ENCODE measurements at regions not wholly inside any gene's neighbourhood (a gene's known extent, or its start where the extent isn't known, plus 50 kb on each side); places are given as distances from the start of the nearest gene placed in this dataset.
"Not testable (repeated sequence)": the region's sequence is repeated elsewhere in the genome, so short reads cannot be mapped to it uniquely, and the experiment has no call there.

- DNase-seq, result no peak
- no peaks in the 10 kb centered on the region for H3K36me3 Mint-ChIP-seq (ENCODE audit: low read depth)
- H3K4me3 Mint-ChIP-seq, result no peak overlapping the region
- intact Hi-C loops (cut with micrococcal nuclease), result no loop called here
- H3K4me1 Mint-ChIP-seq, result no peaks in the 10 kb centered on the region
- H3K9me3 Mint-ChIP-seq, result peaks cover 18% of the 10 kb centered on the region
- H3K27ac Mint-ChIP-seq, result no peak overlapping the region
- H3K27me3 Mint-ChIP-seq, result no peaks in the 10 kb centered on the region
These were observed 597.4 kb downstream of the UQCRFS1 start for GRCh38 chr19:28615546-28615916.

GRCh38 chr19:28614634-28615545, 598.1 kb downstream of the UQCRFS1 start:
- intact Hi-C loops (cut with micrococcal nuclease), result no loop called here
- no peak for DNase-seq
- Mint-ChIP-seq H3K36me3 (ENCODE audit: low read depth) (no peaks in the 10 kb centered on the region), H3K9me3 (peaks cover 18% of the 10 kb centered on the region), H3K27ac (no peak overlapping the region), H3K4me3 (no peak overlapping the region), H3K4me1 (no peaks in the 10 kb centered on the region), H3K27me3 (no peaks in the 10 kb centered on the region)

GRCh38 chr19:28612275-28612769, 600.6 kb downstream of the UQCRFS1 start:
- H3K4me1 Mint-ChIP-seq, result no peaks in the 10 kb centered on the region
- no peak overlapping the region for H3K27ac Mint-ChIP-seq
- intact Hi-C loops (cut with micrococcal nuclease), result no loop called here
- H3K4me3 Mint-ChIP-seq, result no peak overlapping the region
- peaks cover 18% of the 10 kb centered on the region for H3K9me3 Mint-ChIP-seq
- H3K36me3 Mint-ChIP-seq (ENCODE audit: low read depth), result no peaks in the 10 kb centered on the region
- H3K27me3 Mint-ChIP-seq, result no peaks in the 10 kb centered on the region
- no peak for DNase-seq

- H3K4me1 Mint-ChIP-seq; DNase-seq; H3K36me3 Mint-ChIP-seq (ENCODE audit: low read depth); H3K27me3 Mint-ChIP-seq; H3K27ac Mint-ChIP-seq; H3K4me3 Mint-ChIP-seq; intact Hi-C loops (cut with micrococcal nuclease): not testable (repeated sequence)
- H3K9me3 Mint-ChIP-seq, result peaks cover 21% of the 10 kb centered on the region
These were observed 601.6 kb downstream of the UQCRFS1 start for GRCh38 chr19:28611227-28611914.

GRCh38 chr19:28610731-28611130, 602.2 kb downstream of the UQCRFS1 start:
- peaks cover 3% of the 10 kb centered on the region for H3K36me3 Mint-ChIP-seq (ENCODE audit: low read depth)
- H3K9me3 Mint-ChIP-seq, result peaks cover 25% of the 10 kb centered on the region
- DNase-seq, result no peak
- no peaks in the 10 kb centered on the region for H3K4me1 Mint-ChIP-seq
- H3K4me3 Mint-ChIP-seq, result no peak overlapping the region
- H3K27ac Mint-ChIP-seq, result no peak overlapping the region
- H3K27me3 Mint-ChIP-seq, result no peaks in the 10 kb centered on the region
- intact Hi-C loops (cut with micrococcal nuclease), result no loop called here

GRCh38 chr19:28609944-28610343, 603.0 kb downstream of the UQCRFS1 start:
- intact Hi-C loops (cut with micrococcal nuclease), result no loop called here
- H3K27ac Mint-ChIP-seq, result no peak overlapping the region
- no peak for DNase-seq
- no peaks in the 10 kb centered on the region for H3K27me3 Mint-ChIP-seq
- H3K36me3 Mint-ChIP-seq (ENCODE audit: low read depth), result peaks cover 3% of the 10 kb centered on the region
- H3K9me3 Mint-ChIP-seq, result peaks cover 21% of the 10 kb centered on the region
- H3K4me3 Mint-ChIP-seq, result no peak overlapping the region
- no peaks in the 10 kb centered on the region for H3K4me1 Mint-ChIP-seq

GRCh38 chr19:28609091-28609755, 603.7 kb downstream of the UQCRFS1 start:
- intact Hi-C loops (cut with micrococcal nuclease), result no loop called here
- Mint-ChIP-seq H3K27ac (no peak overlapping the region), H3K9me3 (peaks cover 16% of the 10 kb centered on the region), H3K27me3 (no peaks in the 10 kb centered on the region), H3K4me1 (no peaks in the 10 kb centered on the region), H3K36me3 (ENCODE audit: low read depth) (peaks cover 3% of the 10 kb centered on the region), H3K4me3 (no peak overlapping the region)
- DNase-seq, result no peak

GRCh38 chr19:28608292-28608691, 604.7 kb downstream of the UQCRFS1 start:
- Mint-ChIP-seq H3K4me3 (no peak overlapping the region), H3K27ac (no peak overlapping the region), H3K27me3 (no peaks in the 10 kb centered on the region), H3K36me3 (ENCODE audit: low read depth) (peaks cover 3% of the 10 kb centered on the region), H3K4me1 (no peaks in the 10 kb centered on the region), H3K9me3 (peaks cover 15% of the 10 kb centered on the region)
- DNase-seq, result no peak
- intact Hi-C loops (cut with micrococcal nuclease), result no loop called here

- Mint-ChIP-seq H3K4me1 (no peaks in the 10 kb centered on the region), H3K9me3 (peaks cover 14% of the 10 kb centered on the region), H3K27ac (no peak overlapping the region), H3K4me3 (no peak overlapping the region), H3K27me3 (no peaks in the 10 kb centered on the region), H3K36me3 (ENCODE audit: low read depth) (peaks cover 3% of the 10 kb centered on the region)
- DNase-seq, result no peak
- intact Hi-C loops (cut with micrococcal nuclease), result no loop called here
These were observed 605.8 kb downstream of the UQCRFS1 start for GRCh38 chr19:28607066-28607583.

- no peak for DNase-seq
- no peaks in the 10 kb centered on the region for H3K4me1 Mint-ChIP-seq
- H3K9me3 Mint-ChIP-seq, result peaks cover 14% of the 10 kb centered on the region
- peaks cover 3% of the 10 kb centered on the region for H3K36me3 Mint-ChIP-seq (ENCODE audit: low read depth)
- intact Hi-C loops (cut with micrococcal nuclease), result no loop called here
- no peaks in the 10 kb centered on the region for H3K27me3 Mint-ChIP-seq
- no peak overlapping the region for H3K4me3 Mint-ChIP-seq
- no peak overlapping the region for H3K27ac Mint-ChIP-seq
These were observed 606.5 kb downstream of the UQCRFS1 start for GRCh38 chr19:28606269-28607032.

GRCh38 chr19:28605501-28606268, 607.3 kb downstream of the UQCRFS1 start:
- Mint-ChIP-seq H3K27ac (no peak overlapping the region), H3K4me1 (no peaks in the 10 kb centered on the region), H3K36me3 (ENCODE audit: low read depth) (peaks cover 3% of the 10 kb centered on the region), H3K4me3 (no peak overlapping the region), H3K27me3 (no peaks in the 10 kb centered on the region), H3K9me3 (peaks cover 14% of the 10 kb centered on the region)
- intact Hi-C loops (cut with micrococcal nuclease), result no loop called here
- no peak for DNase-seq

GRCh38 chr19:28603453-28603852, 609.5 kb downstream of the UQCRFS1 start:
- H3K27me3 Mint-ChIP-seq, result no peaks in the 10 kb centered on the region
- no peaks in the 10 kb centered on the region for H3K4me1 Mint-ChIP-seq
- H3K9me3 Mint-ChIP-seq, result peaks cover 14% of the 10 kb centered on the region
- peaks cover 3% of the 10 kb centered on the region for H3K36me3 Mint-ChIP-seq (ENCODE audit: low read depth)
- intact Hi-C loops (cut with micrococcal nuclease), result no loop called here
- DNase-seq, result no peak
- no peak overlapping the region for H3K4me3 Mint-ChIP-seq
- no peak overlapping the region for H3K27ac Mint-ChIP-seq

Measured in activated CD4-positive, alpha-beta T cell treated with anti-CD3 and anti-CD28 coated beads, Interleukin-2, amount 10 ng/mL, durations not matched to agents 24 days and 14 days (primary cell).